SK-N-DZ (cell line): ENCODE measurements at regions not wholly inside any gene's neighbourhood (a gene's known extent, or its start where the extent isn't known, plus 50 kb on each side); places are given as distances from the start of the nearest gene placed in this dataset.
"Not testable (repeated sequence)": the region's sequence is repeated elsewhere in the genome, so short reads cannot be mapped to it uniquely, and the experiment has no call there.

Experiments
- DNase-seq: peaks from one replicate; pipeline ENCODE4 v3.0.0-alpha.2; 2015; ENCODE audit warnings: low spot score

DNA sequence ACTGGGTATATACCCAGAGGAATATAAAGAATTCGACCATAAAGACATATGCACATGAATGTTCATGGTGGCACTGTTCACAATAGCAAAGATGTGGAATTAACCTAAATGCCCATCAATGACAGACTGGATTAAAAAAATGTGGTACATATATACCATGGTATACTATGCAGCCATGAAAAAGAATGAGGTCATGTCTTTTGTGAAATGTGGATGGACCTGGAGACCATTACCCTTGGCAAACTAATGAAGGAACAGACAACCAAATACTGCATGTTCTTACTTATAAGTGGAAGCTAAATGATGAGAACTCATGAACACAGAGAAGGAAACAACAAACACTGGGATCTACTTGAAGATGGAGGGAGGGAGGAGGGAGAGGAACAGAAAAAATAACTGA is 186.7 kb upstream of the SSTR4 start:
- no peak for DNase-seq

DNA sequence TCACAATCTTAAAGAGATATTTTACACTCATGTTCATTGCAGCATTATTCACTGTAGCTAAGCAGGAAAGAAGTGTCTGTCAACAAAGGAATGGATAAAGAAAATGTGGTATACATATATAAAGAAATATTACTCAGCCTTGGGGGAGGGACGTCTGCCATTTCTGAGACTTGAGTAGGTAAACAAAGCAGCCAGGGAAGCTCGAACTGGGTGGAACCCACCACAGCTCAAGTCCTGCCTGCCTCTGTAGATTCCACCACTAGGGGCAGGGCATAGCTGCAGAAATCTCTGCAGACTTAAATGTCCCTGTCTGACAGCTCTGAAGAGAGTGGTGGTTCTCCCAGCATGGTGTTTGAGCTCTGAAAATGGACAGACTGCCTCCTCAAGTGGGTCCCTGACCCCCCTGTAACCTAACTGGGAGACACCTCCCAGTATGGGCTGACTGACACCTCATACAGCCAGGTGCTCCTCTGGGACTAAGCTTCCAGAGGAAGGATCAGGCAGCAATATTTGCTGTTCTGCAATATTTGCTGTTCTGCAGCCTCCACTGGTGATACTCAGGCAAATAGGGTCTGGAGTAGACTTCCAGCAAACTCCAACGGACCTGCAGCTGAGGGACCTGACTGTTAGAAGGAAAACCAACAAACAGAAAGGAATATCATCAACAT is 183.3 kb upstream of the SSTR4 start:
- DNase-seq, result not testable (repeated sequence)

DNA sequence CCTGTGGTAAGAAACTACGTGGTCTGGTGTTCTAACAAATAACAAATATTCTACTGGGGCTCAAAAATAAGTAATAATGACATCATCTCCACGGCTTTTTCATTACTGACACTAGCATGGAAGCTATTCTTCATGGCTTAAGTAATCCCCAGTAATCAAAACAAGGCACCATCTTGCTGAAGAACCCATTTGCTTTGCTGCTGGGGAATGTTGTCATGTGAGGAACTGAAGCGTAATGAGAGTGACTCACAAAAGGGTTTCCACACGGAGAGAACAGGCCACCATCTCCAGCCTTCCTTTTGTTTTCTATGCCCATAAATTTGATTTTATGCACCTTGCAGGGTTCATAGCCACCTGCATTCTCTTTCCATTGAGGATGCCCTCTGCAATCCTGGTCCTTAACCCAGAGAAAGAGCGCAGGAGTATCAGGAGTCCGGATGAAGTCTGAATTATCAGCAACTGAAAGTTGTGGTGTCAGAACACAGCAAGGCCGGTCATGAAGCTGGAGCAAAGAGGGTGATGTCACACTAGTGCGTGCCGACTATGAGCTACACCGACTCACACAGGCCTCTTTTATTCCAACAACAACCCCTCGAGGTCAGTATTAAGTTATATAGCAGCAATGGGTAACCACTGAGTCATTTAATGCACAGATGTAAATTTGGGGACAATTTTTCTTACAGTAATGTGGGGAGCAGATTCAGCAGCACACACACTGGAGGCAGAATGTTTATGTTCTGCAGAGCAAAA is 173.7 kb upstream of the SSTR4 start:
- DNase-seq, result no peak

DNA sequence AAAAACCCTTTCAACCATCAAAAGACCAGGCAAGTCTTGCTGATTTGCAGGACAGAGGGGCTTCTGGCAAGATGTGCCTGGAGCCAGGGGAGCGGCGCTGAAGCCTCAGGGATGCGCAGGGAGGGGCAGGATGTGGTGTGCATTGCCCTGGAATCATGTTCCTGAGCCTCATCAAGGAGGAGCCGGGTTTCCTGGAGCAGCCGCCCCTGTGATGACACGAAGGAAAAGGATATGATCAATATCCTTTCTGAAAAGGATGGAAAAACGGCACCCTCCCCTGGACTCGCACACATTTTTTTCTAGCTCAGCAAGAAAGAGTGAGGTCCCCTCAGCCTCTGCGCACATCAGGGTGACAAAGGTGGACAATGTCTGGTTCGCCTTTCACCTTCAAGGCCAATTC is 173.1 kb upstream of the SSTR4 start:
- no peak for DNase-seq

DNA sequence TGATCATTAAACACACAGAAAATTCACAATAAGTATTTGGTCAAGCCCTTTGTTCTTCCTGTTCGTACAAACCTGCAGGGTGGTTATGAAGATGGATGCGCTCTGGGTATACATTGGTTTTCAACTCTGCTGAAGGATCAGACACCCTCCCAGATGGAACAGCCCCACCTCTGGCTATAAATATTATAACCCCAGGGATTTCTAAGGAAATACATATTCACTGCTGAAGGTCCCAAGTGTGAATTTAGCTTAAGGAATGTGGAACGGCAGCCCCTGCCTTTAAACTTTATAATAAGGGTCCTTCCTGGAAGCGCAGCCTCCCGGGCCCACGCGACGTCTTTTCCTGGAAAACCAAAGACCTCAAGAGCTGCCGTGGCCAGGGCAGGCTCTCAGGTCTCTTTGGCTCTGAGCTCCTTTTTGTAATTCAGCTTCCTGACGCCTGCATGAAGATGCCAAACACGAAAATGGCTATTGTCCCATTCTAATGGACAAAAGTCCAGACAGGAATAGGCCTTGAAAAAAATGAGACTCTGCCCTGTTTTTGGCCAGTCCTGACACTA is 172.4 kb upstream of the SSTR4 start:
- no peak for DNase-seq

DNA sequence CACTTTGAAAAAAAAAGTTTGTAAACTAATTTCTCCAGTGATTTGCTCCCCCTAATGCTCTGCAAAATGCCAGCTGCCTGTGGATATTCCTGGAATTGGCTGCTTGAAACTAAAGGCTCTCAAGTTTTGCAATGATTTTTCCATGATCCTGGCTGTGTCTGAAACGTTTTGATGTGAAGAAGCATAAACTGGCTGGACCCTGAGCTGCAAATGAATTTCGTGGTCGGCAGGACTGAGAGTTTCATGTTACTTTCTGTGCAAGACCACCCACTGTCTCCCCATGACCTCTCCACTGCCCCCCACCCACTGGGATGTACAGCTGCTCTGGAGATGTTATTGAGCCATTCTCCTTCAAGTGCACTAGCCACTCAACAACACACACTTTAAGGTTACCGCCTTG is 171.3 kb upstream of the SSTR4 start:
- DNase-seq, result no peak

DNA sequence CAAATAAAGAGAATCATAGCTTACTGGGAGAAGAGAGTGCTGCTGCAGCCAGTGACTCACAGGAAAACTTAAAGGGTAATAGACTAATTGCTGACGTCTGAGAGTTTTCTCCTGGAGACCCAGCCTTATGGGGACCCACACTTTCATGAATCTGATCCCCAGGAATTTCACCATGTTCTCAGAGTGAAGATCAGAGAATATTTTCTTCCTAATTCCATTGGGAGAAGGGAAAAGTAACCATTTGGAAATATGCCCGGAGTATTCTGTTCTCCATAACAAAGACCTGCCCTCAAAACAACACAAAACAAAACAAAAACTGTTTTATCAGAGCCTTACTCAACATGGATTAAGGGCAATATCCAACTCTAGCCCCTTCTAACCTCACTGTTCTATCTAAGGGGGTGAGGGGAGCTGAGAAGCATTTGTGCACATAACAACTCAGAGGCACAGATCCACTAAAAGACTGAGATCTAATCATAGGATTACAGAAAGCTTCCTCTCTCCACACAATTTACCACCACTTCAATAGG is 168.2 kb upstream of the SSTR4 start:
- no peak for DNase-seq

DNA sequence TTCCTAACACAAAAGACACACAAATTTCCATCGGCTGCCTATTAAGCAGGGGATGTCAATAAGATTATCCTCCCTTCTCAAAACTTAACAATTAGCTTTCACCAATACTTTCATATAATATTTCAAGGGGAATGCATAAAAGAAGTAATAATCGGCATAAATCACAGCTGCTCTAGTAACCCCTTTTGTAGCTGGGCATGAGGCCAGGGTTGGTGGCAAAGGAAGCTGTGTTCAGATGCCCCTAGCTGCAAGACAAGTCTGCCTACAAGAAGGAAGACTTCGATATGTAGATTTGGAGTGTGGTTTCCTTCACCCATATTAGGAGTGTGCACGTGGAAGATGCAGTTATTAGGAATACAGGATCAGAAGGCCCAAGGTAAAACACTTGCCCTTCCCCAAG is 156.9 kb upstream of the SSTR4 start:
- no peak for DNase-seq

DNA sequence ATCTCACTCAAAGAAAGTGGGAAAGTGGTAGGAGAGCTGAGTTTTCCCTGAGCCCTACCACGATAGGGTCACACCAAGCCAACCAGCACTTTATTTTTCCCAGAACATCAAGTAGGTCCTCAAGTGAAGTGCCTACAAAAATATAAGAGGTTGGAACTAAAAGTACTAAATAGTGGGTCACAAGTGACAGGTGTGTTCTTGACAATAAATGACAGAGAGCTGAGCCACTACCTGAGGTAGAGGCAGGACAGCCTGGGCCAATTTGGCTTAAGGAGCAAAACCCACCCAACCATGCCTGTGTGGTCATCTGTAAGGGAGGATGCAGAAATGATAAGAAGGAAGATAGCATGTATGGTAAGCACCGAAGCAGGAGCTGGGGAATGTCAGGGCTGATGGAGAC is 154.8 kb upstream of the SSTR4 start:
- no peak for DNase-seq

DNA sequence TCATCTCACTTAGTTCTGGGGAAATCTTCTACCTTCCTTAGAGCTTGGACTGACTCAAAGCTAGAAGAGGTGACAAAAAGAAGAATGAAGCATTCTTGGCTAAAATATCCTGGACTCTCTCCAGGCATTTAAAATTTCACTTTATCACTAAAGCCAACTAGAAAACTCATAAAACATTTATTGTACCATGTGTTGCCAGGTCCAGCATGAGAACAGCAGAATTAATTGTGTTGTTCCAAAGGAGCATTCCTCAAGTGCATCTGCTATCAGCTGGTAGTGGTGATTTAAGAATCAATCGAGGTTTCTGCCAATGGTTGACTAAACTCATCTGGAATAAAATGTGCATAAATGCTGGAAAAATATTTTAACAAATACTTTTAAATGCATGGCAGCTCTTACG is 147.3 kb upstream of the SSTR4 start:
- DNase-seq, result no peak

DNA sequence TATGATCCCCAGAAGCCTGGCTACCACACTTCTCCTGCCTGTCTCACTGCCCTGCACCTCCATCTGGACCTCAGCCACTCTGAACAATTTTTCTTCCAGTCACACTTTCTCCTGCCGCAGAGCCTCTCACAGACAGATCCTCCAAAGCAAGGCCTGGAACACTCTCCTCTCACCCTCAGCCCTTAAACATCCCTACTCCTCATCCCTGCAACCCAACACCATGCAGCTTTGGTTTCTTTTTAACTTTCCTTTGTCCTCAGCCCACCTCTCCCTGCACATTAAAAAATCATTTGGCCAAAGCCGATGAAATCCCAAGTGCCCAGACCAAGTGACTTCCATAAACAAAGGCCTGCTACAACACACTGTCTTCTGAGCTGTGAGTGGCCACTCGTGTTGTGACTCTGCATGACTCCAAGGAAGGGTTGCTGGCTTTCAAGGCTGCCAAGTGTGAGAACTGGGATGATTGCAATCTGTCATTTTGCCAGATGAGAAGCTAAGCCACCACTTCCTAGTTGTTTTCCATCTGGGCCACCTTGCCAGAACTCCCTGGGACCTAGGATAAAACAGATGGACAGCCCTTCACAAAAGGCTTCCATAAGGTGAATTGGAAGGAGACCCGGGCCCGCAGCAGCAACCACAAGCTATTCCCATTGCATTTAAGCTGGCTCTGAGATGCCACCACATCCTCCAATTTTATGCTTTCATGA is 144.4 kb upstream of the SSTR4 start:
- DNase-seq, result no peak

DNA sequence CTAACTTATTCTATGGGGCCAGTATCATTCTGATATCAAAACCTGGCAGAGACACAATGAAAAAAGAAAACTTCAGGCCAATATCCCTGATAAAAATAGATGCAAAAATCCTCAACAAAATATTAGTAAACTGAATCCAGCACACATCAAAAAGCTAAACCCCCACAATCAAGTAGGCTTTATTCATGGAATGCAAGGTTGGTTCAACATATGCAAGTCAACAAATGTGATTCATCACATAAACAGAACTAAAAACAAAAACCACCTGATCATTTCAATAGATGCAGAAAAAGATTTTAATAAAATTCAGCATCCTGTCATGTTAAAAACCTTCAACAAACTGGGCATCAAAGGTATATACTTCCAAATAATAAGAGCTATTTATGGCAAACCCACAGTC is 133.9 kb upstream of the SSTR4 start:
- DNase-seq, result no peak

DNA sequence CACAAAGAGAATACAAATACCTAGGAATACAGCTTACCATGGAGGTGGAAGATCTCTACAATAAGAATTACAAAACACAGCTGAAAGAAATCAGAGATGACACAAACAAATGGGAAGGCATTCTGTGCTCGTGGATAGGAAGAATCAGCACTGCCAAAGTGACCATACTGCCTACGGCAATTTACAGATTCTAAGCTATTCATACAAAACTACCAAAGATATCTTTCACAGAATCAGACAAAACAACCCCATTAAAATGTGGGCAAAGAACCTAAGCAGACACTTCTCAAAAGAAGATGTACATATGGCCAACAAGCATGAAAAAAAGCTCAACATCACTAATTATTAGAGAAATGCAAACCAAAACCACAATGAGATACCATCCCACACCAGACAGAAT is 133.2 kb upstream of the SSTR4 start:
- DNase-seq, result no peak

DNA sequence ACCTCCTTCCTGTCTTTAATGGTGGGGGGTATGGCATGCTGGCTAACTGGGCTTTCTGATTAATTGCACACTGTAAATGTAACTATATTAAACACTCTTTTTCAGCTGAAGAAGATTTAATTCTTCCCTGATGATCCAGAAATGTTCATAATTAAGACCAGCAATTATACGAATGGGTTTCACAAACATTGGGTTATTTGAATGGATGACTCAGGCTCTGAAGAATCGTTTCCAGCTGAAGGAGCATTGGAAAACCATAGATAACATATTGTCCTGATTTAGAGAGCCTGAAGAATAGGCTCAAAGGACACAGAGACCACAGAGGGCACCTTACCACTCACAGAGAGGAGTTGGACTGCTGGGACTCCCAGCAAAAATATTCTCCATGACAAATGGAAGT is 130.7 kb upstream of the SSTR4 start:
- DNase-seq, result no peak

DNA sequence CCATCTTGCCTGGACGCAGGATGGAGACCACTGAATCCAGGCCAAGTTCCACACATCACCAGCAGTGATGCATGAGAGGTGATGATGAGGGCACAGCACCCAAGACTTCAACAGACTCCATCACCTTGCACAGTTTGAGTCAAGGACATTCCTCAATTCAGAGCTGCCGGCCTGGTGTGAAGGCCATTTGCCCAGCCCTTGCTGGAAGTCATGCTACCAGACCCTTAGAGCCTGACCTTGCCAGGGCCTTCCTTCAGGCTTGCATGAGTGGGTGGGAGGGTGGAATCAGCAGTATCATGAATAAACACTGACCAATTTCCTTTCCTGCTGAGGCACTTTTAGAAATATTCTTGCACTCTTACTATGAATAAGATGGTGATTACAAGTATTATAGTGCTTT is 130.2 kb upstream of the SSTR4 start:
- no peak for DNase-seq

DNA sequence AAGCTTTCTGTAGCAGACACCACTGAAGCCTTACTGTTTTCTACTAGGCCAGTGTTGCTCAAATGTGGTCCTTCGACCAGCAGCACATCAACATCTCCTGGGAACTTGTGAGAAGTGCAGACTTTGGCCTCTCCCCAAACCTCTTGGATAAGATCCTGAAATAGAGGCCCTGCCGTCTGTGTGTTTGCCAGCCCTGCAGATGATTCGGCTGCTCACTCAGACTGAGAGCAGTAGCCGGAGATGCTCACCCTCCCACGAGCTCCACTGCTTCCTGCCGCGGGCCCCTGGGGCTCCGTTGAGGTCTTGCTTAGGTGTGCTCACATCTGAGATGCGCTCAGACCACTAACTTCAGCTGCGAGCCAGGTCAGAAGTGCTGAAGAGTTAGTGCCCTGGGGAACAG is 129.5 kb upstream of the SSTR4 start:
- DNase-seq, result no peak

DNA sequence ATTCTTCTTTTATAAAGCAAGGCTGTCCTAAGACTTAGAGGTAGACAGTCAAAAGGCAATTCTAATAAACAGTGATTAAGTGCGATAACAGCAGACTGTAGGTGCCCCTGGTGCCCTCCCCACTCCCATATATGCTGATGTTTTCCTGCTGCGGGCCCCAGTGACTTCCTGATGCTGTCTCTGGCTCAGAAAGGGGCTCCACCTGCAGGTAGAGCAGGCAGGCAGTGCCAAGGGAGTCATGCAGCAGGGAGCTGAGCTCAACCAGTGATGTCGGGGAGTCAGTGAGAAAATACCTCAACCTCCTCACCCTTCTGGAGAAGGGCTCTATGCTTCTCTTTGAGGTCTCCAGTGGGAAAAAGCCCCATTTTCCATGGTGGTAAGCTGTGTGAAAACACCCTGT is 126.7 kb upstream of the SSTR4 start:
- no peak for DNase-seq

DNA sequence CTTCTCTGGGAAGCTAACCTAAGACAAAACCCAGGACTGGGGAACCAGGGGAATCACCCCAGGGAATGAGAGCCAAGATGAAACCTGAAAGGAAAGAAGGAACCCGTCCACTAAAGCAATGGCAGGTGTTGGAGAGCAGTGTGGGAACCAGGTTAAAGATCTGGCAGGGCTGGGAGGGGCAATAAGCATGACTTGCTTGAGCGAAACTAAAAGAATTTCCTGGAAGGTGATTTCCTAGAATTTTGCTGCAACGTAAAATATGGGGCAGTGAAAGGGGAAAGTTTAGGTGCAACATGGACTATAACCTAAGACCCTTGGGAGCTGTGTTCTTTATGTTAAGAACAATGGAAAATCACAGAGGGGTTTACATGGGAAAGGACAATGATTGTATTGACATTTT is 126.2 kb upstream of the SSTR4 start:
- DNase-seq, result no peak

DNA sequence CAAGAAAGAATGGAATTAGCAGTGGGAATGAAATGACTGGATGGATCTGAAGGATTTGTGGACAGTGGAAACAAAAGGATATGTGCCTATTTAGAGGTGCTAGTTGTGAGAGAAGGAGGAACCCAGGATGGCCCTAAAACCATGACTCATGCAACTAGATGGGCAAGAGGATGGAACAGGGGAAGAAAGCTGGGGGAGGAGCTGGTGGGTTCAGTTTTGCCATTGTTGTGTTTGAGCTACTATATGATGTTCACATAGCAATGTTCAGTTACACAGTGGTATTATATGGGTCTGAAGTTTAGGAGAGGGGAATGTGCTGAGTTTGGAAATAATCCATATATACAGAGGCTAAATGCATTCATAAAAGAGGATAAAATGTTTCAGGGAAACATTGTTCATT is 125.7 kb upstream of the SSTR4 start:
- DNase-seq, result no peak

DNA sequence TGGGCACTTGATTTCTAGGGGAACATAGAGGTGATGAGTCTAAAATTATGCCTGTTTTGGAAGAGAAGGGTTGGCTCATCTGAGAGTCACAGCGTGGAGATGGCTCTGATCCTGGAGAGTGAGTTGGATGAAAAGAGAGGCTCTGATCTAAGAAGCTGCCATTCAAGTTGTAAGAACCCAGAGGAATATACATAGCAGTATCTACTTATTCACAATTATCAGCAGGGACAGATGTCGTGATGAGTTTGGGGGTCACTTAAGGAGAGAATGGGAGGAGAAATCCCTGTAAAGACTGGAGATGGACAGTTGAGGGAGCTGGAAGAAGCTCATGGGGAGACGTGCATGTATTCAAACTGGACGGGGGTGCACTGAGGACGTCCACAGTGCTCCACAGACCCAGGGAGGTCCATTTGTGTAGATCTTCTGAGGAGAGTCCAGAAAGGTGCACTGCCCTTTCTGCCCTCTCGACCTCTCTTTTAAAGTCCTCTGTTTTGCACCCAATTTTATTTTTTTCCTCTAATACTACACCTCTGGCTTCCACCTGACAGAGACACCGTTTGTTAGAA is 124.7 kb upstream of the SSTR4 start:
- DNase-seq, result no peak

DNA sequence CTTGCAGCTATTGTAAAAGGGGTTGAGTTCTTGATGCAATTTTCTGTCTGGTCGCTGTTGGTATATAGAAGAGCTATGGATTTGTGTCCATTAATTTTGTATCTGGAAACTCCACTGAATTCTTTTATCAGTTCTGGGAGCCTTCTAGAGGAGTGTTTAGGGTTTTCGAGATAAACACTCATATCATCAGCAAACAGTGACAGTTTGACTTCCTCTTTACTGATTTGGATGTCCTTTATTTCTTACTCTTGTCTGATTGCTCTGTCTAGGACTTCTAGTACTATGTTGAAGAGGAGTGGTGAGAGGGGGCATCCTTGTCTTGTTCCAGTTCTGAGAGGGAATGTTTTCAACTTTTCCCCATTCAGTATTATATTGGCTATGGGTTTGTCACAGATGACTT is 120.8 kb upstream of the SSTR4 start:
- DNase-seq, result no peak

DNA sequence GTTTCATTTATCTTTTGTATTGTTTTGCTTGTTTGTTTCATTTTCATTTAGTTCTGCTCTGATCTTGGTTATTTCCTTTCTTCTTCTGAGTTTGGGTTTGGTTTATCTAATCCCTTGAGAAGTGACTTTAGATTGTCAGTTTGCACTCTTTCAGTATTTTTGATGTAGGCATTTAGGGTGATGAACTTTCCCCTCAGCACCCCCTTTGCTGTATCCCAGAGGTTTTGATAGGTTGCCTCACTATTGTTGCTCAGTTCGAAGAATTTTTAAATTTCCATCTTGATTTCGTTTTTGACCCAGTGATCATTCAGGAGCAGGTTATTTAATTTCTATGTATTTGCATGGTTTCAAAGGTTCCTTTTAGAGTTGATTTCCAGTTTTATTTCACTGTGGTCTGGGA is 119.6 kb upstream of the SSTR4 start:
- no peak for DNase-seq
